GM21576 (cell line): ENCODE measurements at regions not wholly inside any gene's neighbourhood (a gene's known extent, or its start where the extent isn't known, plus 50 kb on each side); places are given as distances from the start of the nearest gene placed in this dataset.
"Not testable (repeated sequence)": the region's sequence is repeated elsewhere in the genome, so short reads cannot be mapped to it uniquely, and the experiment has no call there.

Experiments
- ATAC-seq: cut with Tn5 transposase; IDR thresholded peaks from one replicate; pipeline ENCODE4 v1.9.1; 2021; ENCODE audit warnings: mild to moderate bottlenecking, moderate library complexity; ENCODE audit not compliant: unreplicated experiment

GRCh38 chr12:88677464-88677863 lies 97.2 kb upstream of the KITLG start:
- ATAC-seq, result no peak

GRCh38 chr12:88667615-88668014 lies 87.3 kb upstream of the KITLG start:
- not testable (repeated sequence) for ATAC-seq

- ATAC-seq, result no peak
These were observed 84.8 kb upstream of the KITLG start for GRCh38 chr12:88665071-88665470.

GRCh38 chr12:88662961-88663360 lies 82.7 kb upstream of the KITLG start:
- no peak for ATAC-seq

- ATAC-seq, result no peak
These were observed 81.8 kb upstream of the KITLG start for GRCh38 chr12:88662093-88662492.

GRCh38 chr12:88658009-88658408 lies 77.7 kb upstream of the KITLG start:
- ATAC-seq, result no peak

- no peak for ATAC-seq
These were observed 70.4 kb upstream of the KITLG start for GRCh38 chr12:88650715-88651114.

- ATAC-seq, result no peak
These were observed 68.4 kb upstream of the KITLG start for GRCh38 chr12:88648625-88649024.

GRCh38 chr12:88646824-88647223 lies 66.6 kb upstream of the KITLG start:
- ATAC-seq, result no peak

GRCh38 chr12:88645816-88646215 lies 65.5 kb upstream of the KITLG start:
- ATAC-seq, result no peak

- ATAC-seq, result no peak
These were observed 64.9 kb upstream of the KITLG start for GRCh38 chr12:88644946-88645702.

- ATAC-seq, result no peak
These were observed 63.4 kb upstream of the KITLG start for GRCh38 chr12:88643685-88644084.

- ATAC-seq, result no peak
These were observed 62.6 kb upstream of the KITLG start for GRCh38 chr12:88642675-88643431.

GRCh38 chr12:88638966-88639760 lies 58.9 kb upstream of the KITLG start:
- ATAC-seq, result no peak

- no peak for ATAC-seq
These were observed 58.1 kb upstream of the KITLG start for GRCh38 chr12:88638388-88638787.

- ATAC-seq, result no peak
These were observed 53.7 kb upstream of the KITLG start for GRCh38 chr12:88634008-88634407.

GRCh38 chr12:88633312-88633711 lies 53.0 kb upstream of the KITLG start:
- ATAC-seq, result no peak

- ATAC-seq, result no peak
These were observed 50.3 kb upstream of the KITLG start for GRCh38 chr12:88630561-88630960.
